Nephron (organoid): ENCODE measurements at regions not wholly inside any gene's neighbourhood (a gene's known extent, or its start where the extent isn't known, plus 50 kb on each side); places are given as distances from the start of the nearest gene placed in this dataset.

Source experiments
- H3K27ac Mint-ChIP-seq, 3 experiments: 2 replicates each; pipeline ENCODE4 v1.8.0; 2020; ENCODE audit warnings: mixed read lengths in 3 of 3, mild to moderate bottlenecking in 2 of 3, moderate library complexity in 1 of 3
- H3K27me3 Mint-ChIP-seq: 2 replicates; pipeline ENCODE4 v1.8.0; 2021; ENCODE audit warnings: low read depth, mild to moderate bottlenecking, moderate library complexity, mixed read lengths
- H3K36me3 Mint-ChIP-seq: 2 replicates; pipeline ENCODE4 v1.8.0; 2020; ENCODE audit warnings: low read depth, mixed read lengths
- H3K4me1 Mint-ChIP-seq: 2 replicates; pipeline ENCODE4 v1.8.0; 2020; ENCODE audit warnings: mixed read lengths
- H3K4me3 Mint-ChIP-seq, 3 experiments: 2 replicates each; pipeline ENCODE4 v1.8.0; 2020; ENCODE audit warnings: mild to moderate bottlenecking in 3 of 3, mixed read lengths in 3 of 3, moderate library complexity in 2 of 3
- H3K9me3 Mint-ChIP-seq: 2 replicates; pipeline ENCODE4 v1.8.0; 2020; ENCODE audit warnings: mixed read lengths
- TF ChIP-seq, protein P1 (sequence below), 3 experiments: fragments of 200-600 bp; sonication (generic); IDR thresholded peaks; one replicate each; pipeline ENCODE4 v1.5.0; 2021; ENCODE audit warnings: antibody characterized with exemption in 3 of 3; ENCODE audit not compliant: unreplicated experiment in 3 of 3

DNA sequence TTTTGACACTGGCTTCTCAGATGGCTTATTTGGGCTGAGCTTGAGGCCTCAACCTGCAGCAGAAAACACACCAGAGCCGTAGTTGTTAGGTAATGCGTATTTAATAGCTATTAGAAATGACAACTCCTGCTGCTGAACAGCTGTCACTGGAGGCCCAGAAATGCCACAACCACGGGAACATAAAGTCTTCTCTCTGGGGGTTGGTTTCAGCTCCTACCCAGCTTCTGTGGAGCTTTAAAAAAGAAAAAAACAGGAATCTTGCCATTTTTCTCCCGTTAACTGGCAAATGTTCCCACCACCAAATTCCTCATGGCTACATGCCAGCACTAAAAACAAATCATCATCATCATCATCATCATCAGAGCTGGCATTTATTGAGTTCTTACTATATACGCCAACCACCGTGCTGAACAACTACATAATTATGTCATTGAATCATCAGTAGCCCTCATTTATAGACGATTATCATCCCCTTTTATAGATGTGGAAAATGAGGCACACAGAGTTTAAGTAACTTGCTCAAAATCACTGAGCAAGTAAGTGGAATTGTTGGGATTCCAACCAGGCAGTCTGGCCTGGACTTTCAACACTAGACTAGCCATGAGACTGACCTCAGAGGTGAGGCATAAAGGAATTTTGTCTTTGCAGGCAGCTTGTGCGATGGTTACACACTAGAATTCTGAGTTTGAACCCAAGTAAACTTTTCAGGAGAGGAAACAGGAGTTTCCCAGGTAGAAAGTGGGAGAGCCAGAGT, 185.3 kb upstream of the WWC1 start:
- Mint-ChIP-seq H3K27ac (peak overlapping the region in 1 of 3 experiments; percentile 26), H3K36me3 (no peaks in the 10 kb centered on the region), H3K4me3 (no peak overlapping the region), H3K27me3 (peaks cover 28% of the 10 kb centered on the region), H3K4me1 (peaks cover 15% of the 10 kb centered on the region), H3K9me3 (no peaks in the 10 kb centered on the region)
- TF ChIP-seq, protein P1, sequence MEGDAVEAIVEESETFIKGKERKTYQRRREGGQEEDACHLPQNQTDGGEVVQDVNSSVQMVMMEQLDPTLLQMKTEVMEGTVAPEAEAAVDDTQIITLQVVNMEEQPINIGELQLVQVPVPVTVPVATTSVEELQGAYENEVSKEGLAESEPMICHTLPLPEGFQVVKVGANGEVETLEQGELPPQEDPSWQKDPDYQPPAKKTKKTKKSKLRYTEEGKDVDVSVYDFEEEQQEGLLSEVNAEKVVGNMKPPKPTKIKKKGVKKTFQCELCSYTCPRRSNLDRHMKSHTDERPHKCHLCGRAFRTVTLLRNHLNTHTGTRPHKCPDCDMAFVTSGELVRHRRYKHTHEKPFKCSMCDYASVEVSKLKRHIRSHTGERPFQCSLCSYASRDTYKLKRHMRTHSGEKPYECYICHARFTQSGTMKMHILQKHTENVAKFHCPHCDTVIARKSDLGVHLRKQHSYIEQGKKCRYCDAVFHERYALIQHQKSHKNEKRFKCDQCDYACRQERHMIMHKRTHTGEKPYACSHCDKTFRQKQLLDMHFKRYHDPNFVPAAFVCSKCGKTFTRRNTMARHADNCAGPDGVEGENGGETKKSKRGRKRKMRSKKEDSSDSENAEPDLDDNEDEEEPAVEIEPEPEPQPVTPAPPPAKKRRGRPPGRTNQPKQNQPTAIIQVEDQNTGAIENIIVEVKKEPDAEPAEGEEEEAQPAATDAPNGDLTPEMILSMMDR (IDR thresholded peaks at IDR 0.05; ENCODE audit: unreplicated experiment in 3 of 3), result no peak

DNA sequence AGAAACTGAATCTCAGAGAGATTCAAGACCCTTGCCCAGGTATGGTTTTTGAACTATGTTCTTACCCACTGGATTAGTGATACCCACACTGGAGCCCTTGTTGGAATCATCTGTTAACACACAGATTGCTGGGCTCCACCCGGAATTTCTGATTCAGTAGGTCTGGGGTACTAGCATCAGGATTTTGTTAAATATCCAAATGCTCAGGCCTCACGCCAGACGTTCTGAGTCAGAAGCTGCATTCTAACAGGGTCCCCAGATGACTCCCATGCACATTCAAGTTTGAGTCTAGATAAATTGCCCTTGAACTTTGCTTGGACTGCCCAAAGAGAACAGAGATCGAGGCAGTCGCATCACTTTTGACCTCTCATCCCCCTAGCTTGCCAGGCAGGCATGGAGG, 182.0 kb upstream of the WWC1 start:
- TF ChIP-seq, protein P1 (IDR thresholded peaks at IDR 0.05; ENCODE audit: unreplicated experiment in 3 of 3), result no peak
- H3K27ac Mint-ChIP-seq, result no peak overlapping the region
- H3K4me1 Mint-ChIP-seq, result peaks cover 15% of the 10 kb centered on the region
- no peak overlapping the region for H3K4me3 Mint-ChIP-seq
- H3K36me3 Mint-ChIP-seq, result no peaks in the 10 kb centered on the region
- peaks cover 24% of the 10 kb centered on the region for H3K27me3 Mint-ChIP-seq
- H3K9me3 Mint-ChIP-seq, result no peaks in the 10 kb centered on the region

DNA sequence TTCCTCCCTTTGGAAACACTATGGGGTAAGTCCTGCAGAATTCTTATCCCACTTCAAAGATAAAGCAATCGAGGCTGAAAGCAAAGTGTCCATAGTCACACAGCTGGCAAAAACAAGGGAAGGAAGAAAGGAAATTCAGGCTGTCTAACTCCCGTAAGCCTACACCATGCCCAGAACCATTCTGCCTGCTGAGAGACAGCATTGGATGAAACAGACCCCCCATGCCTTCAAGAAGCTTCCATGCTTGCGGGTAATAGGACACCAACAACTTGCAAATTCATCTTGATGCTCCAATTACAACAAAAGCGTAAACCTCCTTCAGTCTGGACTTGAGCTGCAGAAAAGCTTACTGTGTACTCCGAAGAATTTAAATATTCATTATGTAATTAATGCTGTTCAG, 181.1 kb upstream of the WWC1 start:
- TF ChIP-seq, protein P1 (IDR thresholded peaks at IDR 0.05; ENCODE audit: unreplicated experiment in 3 of 3), result no peak
- no peak overlapping the region for H3K27ac Mint-ChIP-seq
- H3K4me1 Mint-ChIP-seq, result peaks cover 6% of the 10 kb centered on the region
- H3K36me3 Mint-ChIP-seq, result no peaks in the 10 kb centered on the region
- no peaks in the 10 kb centered on the region for H3K9me3 Mint-ChIP-seq
- H3K4me3 Mint-ChIP-seq, result no peak overlapping the region
- H3K27me3 Mint-ChIP-seq, result peaks cover 17% of the 10 kb centered on the region

DNA sequence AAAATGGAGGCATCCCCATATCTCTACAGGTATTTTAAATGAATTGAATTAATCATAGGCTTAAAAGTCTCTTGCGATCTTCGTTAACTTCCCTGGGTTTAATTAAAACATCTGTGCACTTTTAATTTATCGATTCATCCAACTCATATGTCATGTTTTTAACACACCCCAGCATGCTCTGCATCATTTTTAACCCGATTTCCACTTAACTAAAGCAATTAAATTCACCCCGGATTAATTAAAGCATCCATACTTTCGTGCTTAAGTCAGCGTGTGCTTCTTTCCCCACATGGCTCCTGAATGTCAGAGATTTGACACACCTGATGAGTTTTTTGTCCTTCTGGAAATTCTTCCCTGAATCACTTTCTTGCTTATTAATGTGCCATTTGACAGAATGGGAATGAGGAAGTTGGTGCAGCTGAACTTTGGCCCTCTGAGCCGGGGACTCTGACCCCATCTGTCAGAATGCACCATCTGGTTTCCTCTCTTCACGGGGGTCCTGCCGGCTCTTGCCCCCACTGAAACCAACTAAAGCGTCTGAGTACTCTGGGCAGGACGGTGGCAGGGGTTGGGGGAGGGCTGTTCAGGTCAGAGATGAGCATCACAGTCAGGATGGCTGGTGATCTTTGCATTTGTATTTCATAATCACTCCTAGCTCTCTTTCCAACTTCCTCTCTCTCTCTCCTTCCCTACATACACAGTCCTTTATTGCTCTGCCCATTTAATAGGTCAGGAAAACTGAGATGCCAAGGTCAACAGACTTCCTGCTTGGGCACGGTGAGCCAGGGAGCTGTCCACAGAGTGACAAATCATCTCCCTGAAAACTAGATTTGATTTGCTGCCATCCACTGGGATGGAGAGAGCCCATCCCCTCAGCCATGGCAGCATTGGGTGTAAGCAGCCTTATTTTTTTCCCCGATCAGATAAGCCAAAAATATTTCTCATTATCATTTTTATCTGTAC, 180.3 kb upstream of the WWC1 start:
- H3K27ac Mint-ChIP-seq, result no peak overlapping the region
- no peak overlapping the region for H3K4me3 Mint-ChIP-seq
- no peaks in the 10 kb centered on the region for H3K36me3 Mint-ChIP-seq
- H3K4me1 Mint-ChIP-seq, result no peaks in the 10 kb centered on the region
- TF ChIP-seq, protein P1 (IDR thresholded peaks at IDR 0.05; ENCODE audit: unreplicated experiment in 3 of 3), result no peak
- H3K9me3 Mint-ChIP-seq, result no peaks in the 10 kb centered on the region
- peaks cover 17% of the 10 kb centered on the region for H3K27me3 Mint-ChIP-seq

DNA sequence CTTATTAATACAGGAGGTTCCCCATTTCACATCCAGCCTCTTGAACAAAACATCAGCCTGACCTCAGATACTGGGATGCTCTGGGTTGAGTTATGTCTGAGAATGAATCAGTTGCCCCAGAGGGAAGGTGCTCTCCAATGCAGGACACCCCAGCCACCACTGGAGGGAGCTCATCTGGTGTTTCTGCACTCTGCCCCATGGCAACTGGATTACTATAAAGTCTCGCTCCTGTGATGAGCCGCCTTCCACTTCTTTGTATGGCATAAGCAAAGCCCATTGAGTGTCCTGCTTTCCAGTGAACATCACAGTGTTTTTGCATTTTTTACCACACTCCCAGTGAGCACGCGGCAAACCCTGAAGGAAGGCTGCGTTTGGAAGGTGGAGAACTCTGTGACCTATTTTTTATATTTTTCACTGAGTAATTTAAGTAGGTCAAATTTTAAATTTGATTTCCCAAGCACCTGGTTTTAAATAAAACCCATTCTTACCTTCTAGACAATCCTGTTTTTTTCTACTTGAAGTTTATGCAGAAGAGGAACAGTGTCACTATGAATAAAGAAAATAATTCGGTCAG, 176.9 kb upstream of the WWC1 start:
- no peak overlapping the region for H3K27ac Mint-ChIP-seq
- TF ChIP-seq, protein P1 (IDR thresholded peaks at IDR 0.05; ENCODE audit: unreplicated experiment in 3 of 3), result peak; percentile 2 to 44 (median 24)
- H3K4me1 Mint-ChIP-seq, result no peaks in the 10 kb centered on the region
- peaks cover 10% of the 10 kb centered on the region for H3K27me3 Mint-ChIP-seq
- H3K36me3 Mint-ChIP-seq, result no peaks in the 10 kb centered on the region
- no peaks in the 10 kb centered on the region for H3K9me3 Mint-ChIP-seq
- H3K4me3 Mint-ChIP-seq, result no peak overlapping the region
